ENCODE measurements at regions not wholly inside any gene's neighbourhood (a gene's known extent, or its start where the extent isn't known, plus 50 kb on each side); places are given as distances from the start of the nearest gene placed in this dataset.

GRCh38 chr3:181050738-181051137 lies 61.2 kb upstream of the DNAJC19 start:
- no peak for DNase-seq

- no peak for DNase-seq
Measured at GRCh38 chr3:181040030-181040429, 50.5 kb upstream of the DNAJC19 start.
